VCaP (cell line): ENCODE measurements at regions not wholly inside any gene's neighbourhood (a gene's known extent, or its start where the extent isn't known, plus 50 kb on each side); places are given as distances from the start of the nearest gene placed in this dataset.

ENCODE experiments used
- H3K27ac ChIP-seq: fragments of 450-650 bp; 2 replicates; pipeline ENCODE4 v1.5.1; 2017
- CTCF ChIP-seq: fragments of 450-650 bp; conservative IDR thresholded peaks from 2 replicates; pipeline ENCODE4 v1.5.1; 2017; ENCODE audit warnings: mild to moderate bottlenecking, moderate library complexity

DNA sequence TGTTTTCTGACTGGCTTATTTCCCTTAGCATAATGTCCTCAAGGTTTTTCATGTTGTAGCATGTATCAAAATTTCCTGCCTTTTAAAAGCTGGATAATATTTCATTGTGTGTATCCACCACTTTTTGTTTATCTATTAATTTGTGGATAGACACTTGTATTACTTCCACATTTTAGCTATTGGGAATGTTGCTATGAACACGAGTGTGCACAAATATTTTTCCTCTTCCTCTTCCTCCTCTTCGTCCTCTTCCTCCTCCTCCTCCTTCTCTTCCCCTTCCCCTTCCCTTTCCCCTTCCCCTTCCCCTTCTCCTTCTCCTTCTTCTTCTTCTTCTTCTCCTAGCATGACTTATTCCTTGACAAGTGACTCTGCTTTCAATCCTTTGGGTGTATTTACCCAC, 51.2 kb upstream of the KL start:
- TF ChIP-seq CTCF: no peak
- no peak overlapping the region for H3K27ac ChIP-seq
